GM21576 (cell line): ENCODE measurements at regions not wholly inside any gene's neighbourhood (a gene's known extent, or its start where the extent isn't known, plus 50 kb on each side); places are given as distances from the start of the nearest gene placed in this dataset.
"Not testable (repeated sequence)": the region's sequence is repeated elsewhere in the genome, so short reads cannot be mapped to it uniquely, and the experiment has no call there.

Source experiments
- ATAC-seq: cut with Tn5 transposase; IDR thresholded peaks from one replicate; pipeline ENCODE4 v1.9.1; 2021; ENCODE audit warnings: mild to moderate bottlenecking, moderate library complexity; ENCODE audit not compliant: unreplicated experiment

DNA sequence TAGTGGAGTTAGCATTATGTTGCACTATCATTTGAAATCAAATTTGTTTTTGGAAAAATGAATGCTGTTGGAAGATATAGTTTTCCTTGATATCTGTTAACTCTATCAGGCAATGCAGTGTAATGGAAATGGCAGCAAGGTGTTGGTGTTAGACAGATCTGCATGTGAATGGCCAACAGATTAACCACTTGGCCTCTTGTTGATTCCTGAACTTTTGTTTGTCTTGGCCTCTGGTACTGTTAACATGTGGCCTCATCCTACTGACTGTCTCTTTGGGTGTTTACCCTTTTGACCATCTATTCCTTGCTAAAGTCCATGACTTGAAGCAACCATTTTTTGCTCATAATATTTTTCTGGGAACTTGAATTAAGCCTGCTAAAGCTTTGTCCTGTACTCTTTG, 110.2 kb upstream of the CDH2 start:
- ATAC-seq: no peak

DNA sequence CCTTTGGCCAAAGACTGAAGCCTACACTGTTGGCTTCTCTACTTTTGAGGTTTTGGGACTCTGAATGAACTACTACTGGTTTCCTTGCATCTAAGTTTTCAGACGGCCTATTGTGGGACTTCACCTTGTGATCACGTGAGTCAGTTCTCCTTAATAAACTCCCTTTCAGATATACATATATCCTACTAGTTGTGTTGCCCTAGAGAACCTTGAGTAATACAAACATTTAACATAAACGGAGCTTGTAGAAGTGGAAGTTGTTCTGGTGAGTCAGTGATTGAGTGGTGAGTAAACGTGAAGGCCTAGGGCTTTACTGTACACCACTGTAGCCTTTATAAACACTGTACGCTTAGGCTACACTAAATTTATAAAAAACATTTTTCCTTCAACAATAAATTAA, 107.2 kb upstream of the CDH2 start:
- no peak for ATAC-seq

DNA sequence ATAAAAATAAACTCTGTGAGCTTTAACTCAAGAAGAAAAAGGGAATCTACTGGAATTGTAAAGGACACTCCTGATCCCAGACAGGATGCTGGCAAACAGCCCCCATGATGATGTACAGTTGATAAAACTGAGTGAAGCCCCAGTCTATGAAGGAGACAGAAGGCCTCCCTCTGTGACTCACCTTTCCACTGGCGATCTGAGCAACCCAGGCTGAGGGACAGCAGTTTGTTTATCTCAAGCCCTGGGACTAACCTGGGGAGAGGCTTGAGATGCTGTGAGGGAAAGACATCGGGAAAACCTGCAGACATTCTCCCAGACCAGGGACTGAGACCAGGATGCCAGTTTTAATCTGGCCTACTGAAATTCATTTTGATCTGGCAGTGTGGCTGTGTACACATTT, 104.5 kb upstream of the CDH2 start:
- no peak for ATAC-seq

DNA sequence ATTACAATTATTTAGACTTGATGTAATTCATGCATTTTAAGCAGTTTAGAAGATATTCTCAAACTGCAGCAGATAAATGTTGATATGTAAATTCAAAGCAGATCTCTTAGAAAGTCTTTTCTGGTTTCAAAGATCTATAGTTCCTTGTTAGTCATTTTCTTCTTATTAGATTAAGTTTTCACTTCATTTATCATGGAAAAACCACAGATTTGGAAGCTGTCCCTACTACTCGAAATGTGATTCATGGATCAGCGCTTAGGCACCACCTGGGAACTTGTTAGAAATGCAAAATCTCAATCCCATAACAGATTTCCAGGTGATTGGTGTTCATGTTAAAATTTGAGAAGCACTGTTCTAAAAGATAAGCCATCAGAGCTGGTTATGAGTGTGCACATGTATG, 92.8 kb upstream of the CDH2 start:
- no peak for ATAC-seq

DNA sequence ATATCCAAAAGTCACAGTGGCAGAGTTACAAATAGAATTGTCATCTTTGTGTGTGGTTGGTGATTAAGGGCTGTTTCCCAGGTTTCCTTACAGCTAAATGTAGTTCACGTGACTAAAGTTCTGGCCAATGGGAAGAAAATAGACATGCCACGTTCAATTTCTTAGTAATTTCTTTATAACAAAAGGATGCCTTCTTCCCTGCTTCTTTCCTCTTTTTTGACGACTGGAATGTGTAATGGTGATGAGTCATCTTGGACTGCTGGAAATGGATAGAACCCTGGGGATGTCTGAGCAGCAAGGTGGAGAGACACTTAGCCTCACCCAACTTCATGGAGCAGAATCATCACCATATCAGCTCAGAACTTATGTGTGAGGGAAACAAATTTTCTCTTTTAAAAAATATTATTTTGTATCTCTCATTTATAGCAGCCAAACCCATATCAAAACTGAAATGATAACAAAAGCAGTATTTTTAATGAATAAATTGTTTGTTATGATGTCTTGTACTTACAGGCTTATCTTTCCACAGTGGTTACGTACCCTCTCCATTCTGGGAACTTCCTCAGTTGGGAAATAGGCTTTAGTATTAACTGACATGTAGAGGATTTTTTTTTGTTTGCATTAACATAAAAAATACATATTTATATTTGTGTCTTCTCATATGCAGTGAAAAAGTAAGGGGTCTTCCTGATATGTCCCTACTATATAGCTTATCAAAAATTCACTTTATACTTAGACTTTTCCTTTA, 91.1 kb upstream of the CDH2 start:
- ATAC-seq: no peak

DNA sequence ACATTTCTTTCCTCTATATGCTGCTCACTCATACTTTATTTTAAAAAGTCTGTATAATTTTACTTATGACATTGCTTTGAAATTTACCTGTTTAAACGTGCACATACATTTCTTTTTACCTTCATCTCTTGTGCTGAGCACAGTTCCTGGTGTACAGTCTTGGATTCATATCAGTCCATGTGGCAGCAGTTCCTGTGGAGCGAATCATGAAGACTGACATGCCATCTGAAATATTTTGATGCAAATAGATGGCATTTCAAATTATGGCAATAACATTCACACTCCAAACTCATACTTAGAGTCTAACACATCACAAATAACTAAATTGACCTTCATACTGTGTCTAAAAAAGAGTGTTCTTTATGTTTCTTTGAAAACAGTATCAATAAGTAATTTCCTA, 90.3 kb upstream of the CDH2 start:
- no peak for ATAC-seq

DNA sequence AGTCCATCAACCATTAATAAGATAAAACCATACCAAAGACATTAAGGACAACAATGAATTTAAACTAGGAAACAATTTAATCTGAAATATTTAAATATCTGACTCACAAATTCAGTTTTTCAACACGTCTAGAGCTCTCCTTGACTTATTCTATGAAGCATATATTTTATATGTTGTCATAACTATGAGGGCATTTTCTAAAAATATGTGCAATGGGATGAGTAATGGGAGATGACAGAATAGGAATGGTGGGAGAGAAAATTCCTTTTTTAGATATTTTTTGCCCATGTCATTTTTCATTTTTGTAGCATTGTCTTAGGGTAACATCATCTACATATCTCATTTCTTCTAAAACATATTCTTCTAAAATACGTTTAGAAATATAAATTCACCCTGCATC, 79.2 kb upstream of the CDH2 start:
- no peak for ATAC-seq

DNA sequence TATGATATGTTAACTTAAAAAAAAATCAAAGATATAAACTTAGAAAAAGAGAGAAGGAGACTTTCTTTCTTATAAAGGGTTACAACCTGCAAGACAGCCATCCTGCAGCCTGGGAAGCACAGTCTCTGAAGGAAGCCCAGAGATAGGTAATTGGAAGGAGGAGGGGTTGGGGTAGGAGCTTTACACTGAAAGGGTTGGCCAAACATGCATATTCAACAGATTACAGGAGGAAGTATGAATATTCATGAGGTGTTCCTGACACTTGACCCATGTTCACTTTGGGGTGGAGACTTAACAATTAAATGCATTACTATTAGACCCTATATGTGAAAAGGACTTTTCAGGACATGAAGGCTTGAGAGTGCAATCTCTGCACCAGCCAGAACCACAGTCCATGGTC, 71.7 kb upstream of the CDH2 start:
- no peak for ATAC-seq

DNA sequence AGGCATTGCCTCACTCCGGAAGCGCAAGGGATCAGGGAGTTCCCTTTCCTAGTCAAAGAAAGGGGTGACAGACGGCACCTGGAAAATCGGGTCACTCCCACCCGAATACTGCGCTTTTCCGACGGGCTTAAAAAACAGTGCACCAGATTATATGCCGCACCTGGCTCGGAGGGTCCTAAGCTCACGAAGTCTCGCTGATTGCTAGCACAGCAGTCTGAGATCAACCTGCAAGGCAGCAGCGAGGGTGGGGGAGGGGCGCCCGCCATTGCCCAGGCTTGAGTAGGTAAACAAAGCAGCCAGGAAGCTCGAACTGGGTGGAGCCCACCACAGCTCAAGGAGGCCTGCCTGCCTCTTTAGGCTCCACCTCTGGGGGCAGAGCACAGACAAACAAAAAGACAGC, 63.7 kb upstream of the CDH2 start:
- ATAC-seq: not testable (repeated sequence)

DNA sequence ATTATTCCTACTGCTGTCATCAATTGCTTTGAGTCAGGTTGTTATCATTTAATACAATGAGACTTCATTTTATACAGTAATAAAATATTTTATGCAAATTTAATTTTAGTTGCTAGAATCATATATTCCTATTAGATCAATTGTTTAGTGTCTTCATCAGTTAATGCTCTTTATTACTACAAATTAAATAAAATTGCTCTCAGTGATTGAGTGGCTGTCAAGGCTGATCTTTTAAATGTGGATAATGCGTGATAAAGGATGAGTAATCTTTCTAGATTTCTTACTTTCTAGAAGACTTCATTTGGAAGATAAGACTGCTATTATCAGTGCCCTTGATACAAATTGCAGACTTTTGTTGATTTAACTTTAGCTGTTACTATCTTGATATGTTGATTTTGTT, 59.6 kb upstream of the CDH2 start:
- no peak for ATAC-seq
